GM23248 (cell line): ENCODE measurements at regions not wholly inside any gene's neighbourhood (a gene's known extent, or its start where the extent isn't known, plus 50 kb on each side); places are given as distances from the start of the nearest gene placed in this dataset.

ENCODE experiments used
- EZH2 ChIP-seq: fragments of 200-600 bp; sonication (generic); IDR thresholded peaks from 2 replicates; pipeline ENCODE4 v1.6.1; 2018; ENCODE audit warnings: antibody characterized with exemption, mild to moderate bottlenecking; ENCODE audit not compliant: insufficient read depth, poor library complexity, severe bottlenecking
- EZH2phosphoT487 ChIP-seq: fragments of 200-600 bp; sonication (generic); IDR thresholded peaks from 2 replicates; pipeline ENCODE4 v1.6.1; 2018; ENCODE audit warnings: antibody characterized with exemption, moderate library complexity, mild to moderate bottlenecking, low read depth; ENCODE audit not compliant: insufficient read depth

- no peak for TF ChIP-seq EZH2phosphoT487
- TF ChIP-seq EZH2, result no peak
These were observed 148.5 kb downstream of the TENT5C start for GRCh38 chr1:117754061-117754969.
